Esophagus muscularis mucosa (tissue), 4 donors: ENCODE measurements at regions not wholly inside any gene's neighbourhood (a gene's known extent, or its start where the extent isn't known, plus 50 kb on each side); places are given as distances from the start of the nearest gene placed in this dataset.

Experiments used
- EP300 ChIP-seq: sonication (generic); formaldehyde crosslinking; IDR thresholded peaks from one replicate; pipeline ENCODE4 v1.6.1; 2017; ENCODE audit warnings: antibody characterized with exemption
- POLR2A ChIP-seq: fragments of 450-650 bp; IDR thresholded peaks from one replicate; pipeline ENCODE4 v1.6.1; 2017; ENCODE audit warnings: antibody characterized with exemption, moderate library complexity, mild to moderate bottlenecking, low read depth
- TF ChIP-seq, protein P1 (sequence below), 3 experiments: fragments of 200-600 bp in 2 of 3; fragments of 450-650 bp in 1 of 3; sonication (generic) in 2 of 3; IDR thresholded peaks; one replicate each; pipeline ENCODE4 v1.5.1; 2017 to 2019; ENCODE audit warnings: antibody characterized with exemption in 3 of 3, mild to moderate bottlenecking in 2 of 3, moderate library complexity in 1 of 3

DNA sequence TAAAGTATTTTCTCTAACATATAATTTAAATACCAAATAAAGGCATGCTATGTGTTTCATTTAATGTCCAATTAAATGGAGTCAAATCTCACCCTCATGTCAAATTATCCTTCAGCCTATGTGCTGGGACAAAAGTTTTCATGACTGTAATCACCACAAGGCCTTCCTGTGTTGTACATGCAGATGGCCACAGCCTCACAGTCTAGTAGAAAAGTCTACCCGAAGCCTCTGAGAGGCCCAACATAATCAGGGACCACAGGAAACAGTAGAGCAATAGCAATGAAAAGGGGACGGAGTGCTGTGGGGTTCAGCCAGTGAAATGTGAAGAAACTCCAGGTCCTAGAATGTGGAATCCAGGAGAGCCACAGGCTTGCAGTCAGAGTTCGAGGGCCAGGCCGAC is 140.2 kb upstream of the KLF6 start:
- TF ChIP-seq POLR2A: no peak
- TF ChIP-seq, protein P1, sequence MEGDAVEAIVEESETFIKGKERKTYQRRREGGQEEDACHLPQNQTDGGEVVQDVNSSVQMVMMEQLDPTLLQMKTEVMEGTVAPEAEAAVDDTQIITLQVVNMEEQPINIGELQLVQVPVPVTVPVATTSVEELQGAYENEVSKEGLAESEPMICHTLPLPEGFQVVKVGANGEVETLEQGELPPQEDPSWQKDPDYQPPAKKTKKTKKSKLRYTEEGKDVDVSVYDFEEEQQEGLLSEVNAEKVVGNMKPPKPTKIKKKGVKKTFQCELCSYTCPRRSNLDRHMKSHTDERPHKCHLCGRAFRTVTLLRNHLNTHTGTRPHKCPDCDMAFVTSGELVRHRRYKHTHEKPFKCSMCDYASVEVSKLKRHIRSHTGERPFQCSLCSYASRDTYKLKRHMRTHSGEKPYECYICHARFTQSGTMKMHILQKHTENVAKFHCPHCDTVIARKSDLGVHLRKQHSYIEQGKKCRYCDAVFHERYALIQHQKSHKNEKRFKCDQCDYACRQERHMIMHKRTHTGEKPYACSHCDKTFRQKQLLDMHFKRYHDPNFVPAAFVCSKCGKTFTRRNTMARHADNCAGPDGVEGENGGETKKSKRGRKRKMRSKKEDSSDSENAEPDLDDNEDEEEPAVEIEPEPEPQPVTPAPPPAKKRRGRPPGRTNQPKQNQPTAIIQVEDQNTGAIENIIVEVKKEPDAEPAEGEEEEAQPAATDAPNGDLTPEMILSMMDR (IDR thresholded peaks at IDR 0.05): no peak
- TF ChIP-seq EP300: no peak
